Omental fat pad (tissue), 3 donors: ENCODE measurements at regions not wholly inside any gene's neighbourhood (a gene's known extent, or its start where the extent isn't known, plus 50 kb on each side); places are given as distances from the start of the nearest gene placed in this dataset.
"Not testable (repeated sequence)": the region's sequence is repeated elsewhere in the genome, so short reads cannot be mapped to it uniquely, and the experiment has no call there.

ENCODE experiments used
- ATAC-seq: fragments of 150-250 bp; one replicate; pipeline ENCODE4 v1.9.1; 2016; ENCODE audit warnings: mild to moderate bottlenecking, moderate library complexity; ENCODE audit not compliant: low FRiP score
- DNase-seq: peaks from one replicate; pipeline ENCODE4 v3.0.0-alpha.2; 2019; ENCODE audit warnings: low spot score
- TF ChIP-seq, protein P1 (sequence below), 3 donors: fragments of 450-650 bp; IDR thresholded peaks; one replicate each; pipeline ENCODE4 v1.5.1; 2016 to 2017; ENCODE audit warnings: antibody characterized with exemption in 3 of 3, mild to moderate bottlenecking in 3 of 3, moderate library complexity in 2 of 3

DNA sequence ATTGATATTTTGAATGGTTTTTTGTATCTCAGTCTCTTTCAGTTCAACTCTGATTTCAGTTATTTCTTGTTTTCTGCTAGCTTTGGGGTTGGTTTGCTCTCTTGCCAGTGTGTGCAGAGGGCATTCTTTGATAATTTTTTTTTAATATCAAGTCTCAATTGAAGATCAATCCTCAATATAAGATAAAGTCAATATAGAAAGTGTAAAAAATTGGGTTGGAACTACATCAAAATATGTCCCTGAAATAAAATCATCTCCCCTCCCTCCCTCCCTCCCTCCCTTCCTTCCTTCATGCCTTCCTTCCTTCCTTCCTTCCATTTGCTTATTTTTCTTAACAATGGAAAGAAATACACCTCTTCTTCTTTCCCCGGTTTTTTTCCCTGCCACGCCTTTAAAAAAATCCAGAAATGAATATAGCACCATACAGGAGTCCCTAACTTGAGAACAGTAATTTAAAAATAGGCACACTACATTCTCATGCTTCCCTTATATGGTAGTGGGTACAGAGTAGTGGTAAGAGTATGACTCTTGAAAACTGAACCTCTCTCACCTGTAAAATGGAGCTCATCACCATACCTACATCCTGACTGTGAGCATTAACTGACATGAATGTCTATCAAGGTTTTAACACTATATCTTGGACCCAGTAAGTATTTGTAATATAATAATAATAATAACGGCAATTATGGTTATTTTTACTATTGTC, 221.9 kb downstream of the GIPC2 start:
- ATAC-seq (no peak), DNase-seq (no peak)
- TF ChIP-seq, protein P1, sequence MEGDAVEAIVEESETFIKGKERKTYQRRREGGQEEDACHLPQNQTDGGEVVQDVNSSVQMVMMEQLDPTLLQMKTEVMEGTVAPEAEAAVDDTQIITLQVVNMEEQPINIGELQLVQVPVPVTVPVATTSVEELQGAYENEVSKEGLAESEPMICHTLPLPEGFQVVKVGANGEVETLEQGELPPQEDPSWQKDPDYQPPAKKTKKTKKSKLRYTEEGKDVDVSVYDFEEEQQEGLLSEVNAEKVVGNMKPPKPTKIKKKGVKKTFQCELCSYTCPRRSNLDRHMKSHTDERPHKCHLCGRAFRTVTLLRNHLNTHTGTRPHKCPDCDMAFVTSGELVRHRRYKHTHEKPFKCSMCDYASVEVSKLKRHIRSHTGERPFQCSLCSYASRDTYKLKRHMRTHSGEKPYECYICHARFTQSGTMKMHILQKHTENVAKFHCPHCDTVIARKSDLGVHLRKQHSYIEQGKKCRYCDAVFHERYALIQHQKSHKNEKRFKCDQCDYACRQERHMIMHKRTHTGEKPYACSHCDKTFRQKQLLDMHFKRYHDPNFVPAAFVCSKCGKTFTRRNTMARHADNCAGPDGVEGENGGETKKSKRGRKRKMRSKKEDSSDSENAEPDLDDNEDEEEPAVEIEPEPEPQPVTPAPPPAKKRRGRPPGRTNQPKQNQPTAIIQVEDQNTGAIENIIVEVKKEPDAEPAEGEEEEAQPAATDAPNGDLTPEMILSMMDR (IDR thresholded peaks at IDR 0.05) = no peak

DNA sequence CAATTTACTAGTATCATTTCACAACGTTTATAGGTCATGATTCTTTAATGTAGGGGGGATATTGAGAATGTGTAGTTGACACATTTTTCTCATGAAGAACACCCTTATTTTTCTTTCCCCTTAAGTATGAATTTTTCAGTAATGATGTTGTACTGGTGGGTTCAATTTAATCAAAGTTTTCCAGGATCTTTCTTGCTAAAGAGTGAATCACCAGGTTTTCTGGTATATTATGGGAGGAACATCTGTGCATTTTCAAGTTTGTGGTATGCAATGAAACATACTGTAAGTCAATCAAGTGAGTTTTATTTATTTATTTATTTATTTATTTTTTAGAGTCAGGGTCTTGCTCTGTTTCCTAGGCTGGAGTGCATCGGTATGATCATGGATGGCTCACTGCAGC, 221.2 kb upstream of the PTGFR start:
- no peak for ATAC-seq
- no peak for DNase-seq
- TF ChIP-seq, protein P1 (IDR thresholded peaks at IDR 0.05) = no peak

DNA sequence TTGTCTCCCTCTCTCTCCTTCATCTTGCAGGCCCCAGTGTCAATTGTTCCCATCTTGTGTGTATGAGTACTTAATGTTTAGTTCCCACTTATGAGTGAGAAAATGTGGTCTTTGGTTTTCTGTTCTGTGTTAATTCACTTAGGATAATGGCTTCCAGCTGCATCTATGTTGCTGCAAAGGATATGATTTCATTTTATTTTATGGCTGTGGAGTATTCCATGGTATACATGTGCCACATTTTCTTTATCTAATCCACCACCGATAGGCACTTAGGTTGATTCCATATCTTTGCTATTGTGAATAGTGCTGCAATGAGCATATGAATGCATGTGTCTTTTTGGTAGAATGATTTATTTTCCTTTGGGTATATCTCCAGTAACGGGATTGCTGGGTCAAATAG, 219.4 kb upstream of the PTGFR start:
- not testable (repeated sequence) for DNase-seq, ATAC-seq

DNA sequence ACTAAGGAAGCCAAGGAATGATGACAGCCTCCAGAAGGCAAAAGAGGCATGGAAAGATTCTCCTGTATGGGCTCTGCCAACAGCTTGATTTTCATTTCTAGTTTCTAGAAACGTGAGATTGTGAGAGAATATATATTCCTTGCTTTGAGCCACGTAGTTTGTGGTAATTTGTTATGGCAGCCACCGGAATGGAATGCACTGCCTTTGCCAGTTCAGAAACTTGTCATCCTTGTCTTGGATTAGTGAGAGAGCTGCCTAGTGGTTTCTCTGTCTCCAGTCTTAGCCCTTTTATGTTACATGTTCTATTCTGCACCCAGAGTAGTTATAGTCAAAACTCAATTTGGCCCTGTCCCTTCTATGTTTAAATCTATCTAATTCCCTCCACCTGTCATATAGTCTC, 216.0 kb upstream of the PTGFR start:
- TF ChIP-seq, protein P1 (IDR thresholded peaks at IDR 0.05) = no peak
- ATAC-seq (no peak), DNase-seq (no peak)

DNA sequence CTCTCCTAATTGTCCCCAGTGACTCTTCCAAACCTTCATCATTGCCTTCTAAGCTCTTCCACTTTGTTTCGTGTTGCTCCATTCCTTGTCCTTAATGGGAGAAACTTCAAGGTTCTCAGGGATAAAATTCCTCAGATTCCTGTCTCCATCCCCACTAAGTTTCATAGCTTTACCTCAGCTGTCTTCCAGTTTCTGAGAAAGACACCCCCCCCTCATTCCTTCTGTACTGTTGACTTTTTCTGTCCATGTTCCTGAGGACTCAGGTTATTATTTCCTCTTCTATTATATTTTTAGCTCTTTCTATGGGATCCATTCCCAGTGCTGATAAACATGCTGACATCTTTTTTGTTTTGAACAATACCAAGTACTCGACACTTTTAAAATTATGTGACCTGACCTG, 215.3 kb upstream of the PTGFR start:
- TF ChIP-seq, protein P1 (IDR thresholded peaks at IDR 0.05) = no peak
- no peak for DNase-seq
- no peak for ATAC-seq

DNA sequence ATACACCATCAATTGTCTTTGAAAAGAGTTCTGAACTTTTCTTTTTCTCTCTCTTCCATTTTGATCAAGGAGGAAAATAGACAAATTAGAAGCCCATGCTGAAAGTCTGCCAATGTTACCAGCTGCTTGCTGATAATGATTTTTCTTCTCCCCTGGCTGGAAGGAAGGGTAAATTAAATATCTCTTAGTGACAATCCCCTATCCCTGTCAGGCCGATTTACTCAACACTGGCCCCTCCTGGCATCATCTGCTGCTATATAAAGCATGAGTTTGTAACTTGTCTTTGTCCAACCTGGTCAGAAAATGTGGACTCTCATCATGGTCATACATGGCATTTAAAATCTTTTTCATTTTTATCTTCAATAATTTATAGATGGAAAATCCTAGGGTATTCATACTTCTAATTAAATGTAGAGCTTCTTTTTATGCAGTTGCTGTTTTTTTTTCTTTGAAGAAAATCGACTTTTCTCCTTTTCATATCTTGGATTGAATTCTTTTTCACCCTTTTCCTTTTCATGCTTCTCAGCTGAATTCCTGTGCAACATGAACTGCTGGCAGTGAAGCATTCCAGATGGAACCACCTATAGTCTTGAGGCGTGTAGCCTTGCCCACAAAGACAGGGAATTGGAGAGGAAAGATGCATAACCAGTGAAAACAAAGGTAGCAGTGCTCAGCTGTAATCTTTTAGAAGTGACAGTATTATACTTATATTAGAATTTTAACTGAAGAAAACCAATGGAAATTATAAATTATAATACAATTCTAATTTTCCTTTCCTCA, 214.7 kb upstream of the PTGFR start:
- TF ChIP-seq, protein P1 (IDR thresholded peaks at IDR 0.05) = no peak
- DNase-seq (no peak), ATAC-seq (no peak)

DNA sequence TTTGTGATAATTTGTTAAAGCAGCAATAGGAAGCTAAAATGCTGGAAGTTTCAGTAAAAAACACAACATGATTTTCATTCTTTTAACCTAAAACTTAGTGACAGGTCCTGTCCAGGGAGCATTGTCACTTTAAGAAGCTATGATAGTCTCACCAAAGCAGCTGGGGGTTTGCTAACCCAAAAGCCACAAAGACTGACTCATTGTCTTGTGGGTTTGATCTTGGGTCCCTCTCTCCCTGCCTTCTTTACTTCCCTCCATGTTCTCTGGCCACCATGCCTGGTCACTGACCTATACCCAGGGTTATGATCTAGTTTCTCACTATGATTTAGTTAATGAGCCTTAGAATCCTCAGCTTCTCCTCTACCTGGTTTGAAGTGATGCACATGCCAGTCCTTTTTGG, 213.5 kb upstream of the PTGFR start:
- DNase-seq (no peak), ATAC-seq (no peak)
- TF ChIP-seq, protein P1 (IDR thresholded peaks at IDR 0.05) = no peak
